ENCODE measurements at regions not wholly inside any gene's neighbourhood (a gene's known extent, or its start where the extent isn't known, plus 50 kb on each side); places are given as distances from the start of the nearest gene placed in this dataset.

DNA sequence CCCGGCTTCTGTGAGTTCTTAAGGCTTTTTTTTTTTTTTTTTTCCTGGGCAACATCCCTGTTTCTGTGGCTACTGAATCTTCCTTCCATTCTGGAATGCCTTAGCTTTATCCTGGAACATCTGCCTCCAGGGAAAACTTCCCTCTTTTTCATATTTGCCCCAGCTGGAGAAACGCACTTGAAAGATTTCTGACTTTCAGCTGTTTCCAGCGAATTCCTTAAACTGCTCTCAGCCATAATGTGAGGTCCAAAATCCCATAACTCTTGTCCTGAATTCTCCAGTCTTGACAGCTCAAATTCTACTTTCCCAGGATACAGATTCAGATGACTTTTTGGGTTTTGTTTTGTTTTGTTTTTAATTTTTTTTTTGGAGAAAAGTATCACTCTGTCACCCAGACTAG lies 263.6 kb upstream of the AUTS2 start:
- Mint-ChIP-seq H3K27ac (ENCODE audit: unreplicated experiment) (no peak overlapping the region), H3K4me3 (ENCODE audit: unreplicated experiment) (no peak overlapping the region), H3K4me1 (ENCODE audit: unreplicated experiment) (no peaks in the 10 kb centered on the region), H3K9me3 (ENCODE audit: unreplicated experiment) (peaks cover 4% of the 10 kb centered on the region), H3K36me3 (ENCODE audit: low read depth, unreplicated experiment) (no peaks in the 10 kb centered on the region), H3K27me3 (ENCODE audit: unreplicated experiment) (peaks cover 2% of the 10 kb centered on the region)
- TF ChIP-seq CTCF (IDR thresholded peaks at IDR 0.05; ENCODE audit: unreplicated experiment): no peak
- DNase-seq (ENCODE audit: low spot score): no peak

DNA sequence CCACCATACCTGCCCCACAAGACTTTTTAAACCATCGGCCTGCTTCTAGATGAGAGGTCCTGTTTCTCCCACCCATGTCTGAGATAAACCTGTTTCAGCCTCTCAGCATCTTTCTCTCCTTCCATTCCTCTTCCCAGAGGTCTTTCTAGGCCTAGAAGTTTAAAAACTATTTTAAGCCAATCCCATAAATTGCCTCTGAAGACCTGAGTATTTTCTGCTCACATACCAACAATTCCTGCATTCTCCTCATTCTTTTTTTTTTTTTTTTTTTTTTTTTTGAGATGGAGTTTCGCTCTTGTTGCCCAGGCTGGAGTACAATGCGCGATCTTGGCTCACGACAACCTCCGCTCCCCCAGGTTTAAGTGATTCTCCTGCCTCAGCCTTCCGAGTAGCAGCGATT lies 262.9 kb upstream of the AUTS2 start:
- no peak for TF ChIP-seq CTCF (IDR thresholded peaks at IDR 0.05; ENCODE audit: unreplicated experiment)
- Mint-ChIP-seq H3K4me1 (ENCODE audit: unreplicated experiment) (no peaks in the 10 kb centered on the region), H3K9me3 (ENCODE audit: unreplicated experiment) (peaks cover 4% of the 10 kb centered on the region), H3K36me3 (ENCODE audit: low read depth, unreplicated experiment) (no peaks in the 10 kb centered on the region), H3K4me3 (ENCODE audit: unreplicated experiment) (no peak overlapping the region), H3K27me3 (ENCODE audit: unreplicated experiment) (peaks cover 2% of the 10 kb centered on the region), H3K27ac (ENCODE audit: unreplicated experiment) (no peak overlapping the region)
- no peak for DNase-seq (ENCODE audit: low spot score)

DNA sequence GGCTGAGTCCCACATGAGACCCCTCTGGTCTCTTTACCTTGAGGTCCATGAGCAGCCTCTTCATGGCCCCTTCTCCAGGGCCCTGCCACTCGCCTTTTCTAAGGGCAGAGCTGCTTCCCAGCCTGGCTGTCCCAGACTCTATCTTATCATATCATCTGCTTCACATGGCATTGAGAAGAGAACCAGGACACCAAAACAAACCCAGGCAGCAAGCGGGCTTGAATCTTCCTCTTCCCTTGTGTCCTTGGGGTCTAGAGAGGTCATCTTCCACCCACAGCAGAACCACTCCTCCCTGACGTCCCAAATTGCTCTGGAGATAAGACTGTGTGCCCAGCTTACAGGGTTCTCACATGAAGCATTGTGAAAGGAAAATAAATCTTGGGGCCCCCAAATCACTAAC lies 261.3 kb upstream of the AUTS2 start:
- DNase-seq (ENCODE audit: low spot score): no peak
- H3K27me3 Mint-ChIP-seq (ENCODE audit: unreplicated experiment): peaks cover 2% of the 10 kb centered on the region
- TF ChIP-seq CTCF (IDR thresholded peaks at IDR 0.05; ENCODE audit: unreplicated experiment): no peak
- no peaks in the 10 kb centered on the region for H3K36me3 Mint-ChIP-seq (ENCODE audit: low read depth, unreplicated experiment)
- no peak overlapping the region for H3K27ac Mint-ChIP-seq (ENCODE audit: unreplicated experiment)
- no peak overlapping the region for H3K4me3 Mint-ChIP-seq (ENCODE audit: unreplicated experiment)
- no peaks in the 10 kb centered on the region for H3K4me1 Mint-ChIP-seq (ENCODE audit: unreplicated experiment)
- H3K9me3 Mint-ChIP-seq (ENCODE audit: unreplicated experiment): peaks cover 4% of the 10 kb centered on the region

DNA sequence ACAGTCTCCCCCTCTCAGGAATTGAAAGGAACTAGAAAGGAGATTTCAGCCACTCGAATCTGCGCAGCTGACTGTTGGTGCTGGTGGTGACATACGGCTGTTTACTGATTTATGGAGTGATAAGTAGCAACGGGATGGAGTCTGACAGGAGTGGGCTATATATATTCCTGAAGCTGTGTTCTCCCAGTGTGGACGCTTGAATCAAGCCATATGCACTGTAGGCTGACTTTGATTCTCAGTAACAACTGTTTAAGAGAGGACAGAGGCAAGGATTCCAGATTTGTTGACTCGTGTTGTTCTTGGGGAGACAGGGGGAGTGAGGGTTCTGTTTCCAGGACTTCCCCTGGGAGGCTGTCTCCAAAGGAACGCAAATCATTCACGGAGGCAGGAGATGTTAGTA lies 260.1 kb upstream of the AUTS2 start:
- H3K27ac Mint-ChIP-seq (ENCODE audit: unreplicated experiment): no peak overlapping the region
- peaks cover 4% of the 10 kb centered on the region for H3K9me3 Mint-ChIP-seq (ENCODE audit: unreplicated experiment)

DNA sequence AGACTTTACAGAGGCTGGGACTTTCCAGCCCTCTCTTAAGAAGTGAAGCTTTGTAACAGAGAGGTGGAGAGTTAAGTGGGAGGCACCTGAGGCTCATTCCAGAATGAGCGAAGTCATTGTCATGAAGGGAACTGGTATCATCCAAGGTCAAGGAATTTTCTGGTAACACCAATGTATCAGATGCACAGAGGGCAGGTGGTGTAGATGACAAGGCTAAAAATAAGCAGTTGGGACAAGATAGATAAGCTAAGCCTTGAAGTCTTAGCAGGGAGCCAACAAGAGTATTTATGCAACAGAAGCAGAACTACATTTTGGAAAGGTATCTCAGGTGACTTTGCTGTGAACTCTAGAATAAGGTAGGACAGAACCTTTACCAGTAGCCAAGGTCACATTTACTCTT lies 257.0 kb upstream of the AUTS2 start:
- Mint-ChIP-seq H3K9me3 (ENCODE audit: unreplicated experiment) (peaks cover 9% of the 10 kb centered on the region), H3K27me3 (ENCODE audit: unreplicated experiment) (peaks cover 2% of the 10 kb centered on the region), H3K36me3 (ENCODE audit: low read depth, unreplicated experiment) (no peaks in the 10 kb centered on the region), H3K27ac (ENCODE audit: unreplicated experiment) (no peak overlapping the region), H3K4me1 (ENCODE audit: unreplicated experiment) (no peaks in the 10 kb centered on the region), H3K4me3 (ENCODE audit: unreplicated experiment) (no peak overlapping the region)
- TF ChIP-seq CTCF (IDR thresholded peaks at IDR 0.05; ENCODE audit: unreplicated experiment): no peak
- DNase-seq (ENCODE audit: low spot score): no peak

More for the DNA sequence above, 260.1 kb upstream of the AUTS2 start:
- Mint-ChIP-seq H3K4me1 (ENCODE audit: unreplicated experiment) (no peaks in the 10 kb centered on the region), H3K27me3 (ENCODE audit: unreplicated experiment) (peaks cover 2% of the 10 kb centered on the region), H3K4me3 (ENCODE audit: unreplicated experiment) (no peak overlapping the region), H3K36me3 (ENCODE audit: low read depth, unreplicated experiment) (no peaks in the 10 kb centered on the region)
- no peak for TF ChIP-seq CTCF (IDR thresholded peaks at IDR 0.05; ENCODE audit: unreplicated experiment)
- DNase-seq (ENCODE audit: low spot score): no peak
